Hematopoietic multipotent progenitor cell treated with erythropoietin and hydrocortisone succinate and interleukin-3 and kit ligand, for 4 days (in vitro differentiated cells): ENCODE measurements at regions not wholly inside any gene's neighbourhood (a gene's known extent, or its start where the extent isn't known, plus 50 kb on each side); places are given as distances from the start of the nearest gene placed in this dataset.
"Not testable (repeated sequence)": the region's sequence is repeated elsewhere in the genome, so short reads cannot be mapped to it uniquely, and the experiment has no call there.

Source experiments
- DNase-seq: peaks from one replicate; pipeline ENCODE4 v3.0.0-alpha.2; 2015

DNA sequence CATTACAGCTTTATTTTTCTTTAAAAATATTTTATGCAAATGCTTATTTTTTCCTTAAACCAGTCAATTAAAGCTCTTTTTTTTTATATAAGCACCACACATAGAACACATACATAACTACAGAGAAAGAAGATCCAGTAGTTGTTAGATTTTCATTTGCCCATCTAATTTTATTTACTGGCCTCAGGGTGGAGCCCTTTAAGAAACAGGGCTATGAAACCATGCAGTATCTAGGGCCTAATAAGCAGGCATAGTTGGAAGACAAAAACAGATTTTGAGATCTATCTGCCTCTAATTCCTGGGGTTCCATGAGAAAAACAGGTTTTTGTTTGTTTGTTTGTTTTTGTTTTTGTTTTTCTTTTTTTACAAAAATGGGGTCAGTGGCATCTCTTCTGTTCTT is 120.6 kb downstream of the BCHE start:
- no peak for DNase-seq

DNA sequence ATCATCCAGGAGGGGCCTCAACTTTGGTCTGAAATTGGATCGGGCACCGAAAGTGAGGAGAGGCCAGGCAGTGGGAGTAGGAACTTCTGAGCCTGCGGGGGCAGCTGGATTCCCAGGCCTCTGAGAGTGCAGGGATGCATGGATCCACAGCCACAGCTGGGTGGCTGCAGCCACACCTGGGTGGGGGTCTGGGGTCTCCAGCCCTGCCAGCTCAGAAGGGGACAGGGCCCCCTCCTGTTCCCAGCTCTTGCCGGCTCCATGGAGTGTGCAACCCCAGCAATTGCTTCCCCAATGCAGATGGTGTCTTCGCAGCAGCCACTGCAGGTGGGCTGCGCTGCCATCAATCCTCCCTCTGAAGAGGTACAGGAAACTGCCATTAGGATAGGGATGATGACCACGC is 123.7 kb downstream of the BCHE start:
- DNase-seq: no peak

DNA sequence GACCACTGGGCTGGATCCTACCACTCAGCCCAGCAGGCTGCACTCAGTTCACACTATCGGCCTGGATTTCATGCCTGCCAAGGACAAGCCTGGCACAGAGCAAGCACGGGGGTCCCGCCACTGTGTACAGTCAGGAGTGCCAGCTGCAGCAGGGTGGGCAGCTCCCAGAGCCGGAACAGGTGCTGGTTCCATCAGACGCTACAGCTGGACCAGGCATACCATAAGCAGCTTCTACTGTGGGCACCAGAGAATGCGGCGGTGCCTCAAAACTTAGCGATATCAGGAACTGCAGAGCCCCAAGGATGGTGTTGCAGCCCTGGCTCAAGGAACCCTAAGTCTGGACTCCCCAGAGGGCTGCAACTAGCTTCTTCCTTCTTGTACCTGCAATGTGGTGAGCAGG is 124.8 kb downstream of the BCHE start:
- DNase-seq: no peak

DNA sequence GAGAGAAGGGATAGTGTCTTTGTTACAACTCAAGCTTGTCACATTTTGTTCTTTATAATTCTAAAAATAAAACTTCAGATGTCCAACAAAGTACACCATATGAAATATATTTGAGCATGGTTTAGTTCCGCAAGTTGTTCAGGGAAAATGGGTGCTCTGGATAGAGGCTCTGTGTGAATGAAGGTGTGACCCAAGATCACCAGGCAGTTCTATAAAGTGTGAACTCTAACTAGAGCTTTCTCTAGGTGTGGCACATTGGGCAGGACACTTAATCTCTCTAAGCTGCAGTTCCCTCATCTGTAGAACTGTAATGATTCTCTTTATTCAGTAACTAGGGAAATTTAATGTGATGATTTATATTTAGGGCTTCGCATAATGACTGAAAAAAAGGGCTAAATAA is 139.3 kb downstream of the BCHE start:
- no peak for DNase-seq

GRCh38 chr3:165696496-165696895 is 140.7 kb downstream of the BCHE start:
- no peak for DNase-seq

DNA sequence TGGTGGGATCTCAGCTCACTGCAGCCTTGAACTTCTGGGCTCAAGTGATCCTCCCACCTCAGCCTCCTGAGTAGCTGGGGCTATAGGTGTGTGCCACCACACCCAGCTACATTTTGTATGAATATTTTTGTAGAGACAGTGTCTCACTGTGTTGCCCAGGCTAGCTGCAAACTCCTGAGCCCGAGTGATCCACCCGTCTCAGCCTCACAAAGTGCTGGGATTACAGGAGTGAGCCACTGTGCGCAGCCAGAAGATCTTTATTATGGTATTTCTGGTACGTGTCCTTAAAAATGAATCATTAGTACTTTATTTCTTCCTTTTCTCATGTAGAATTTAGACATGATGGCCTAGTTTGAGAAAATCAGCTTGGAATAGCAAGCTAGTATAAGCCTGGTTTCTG is 153.3 kb downstream of the BCHE start:
- DNase-seq: no peak

GRCh38 chr3:165682734-165683133 is 154.5 kb downstream of the BCHE start:
- no peak for DNase-seq

DNA sequence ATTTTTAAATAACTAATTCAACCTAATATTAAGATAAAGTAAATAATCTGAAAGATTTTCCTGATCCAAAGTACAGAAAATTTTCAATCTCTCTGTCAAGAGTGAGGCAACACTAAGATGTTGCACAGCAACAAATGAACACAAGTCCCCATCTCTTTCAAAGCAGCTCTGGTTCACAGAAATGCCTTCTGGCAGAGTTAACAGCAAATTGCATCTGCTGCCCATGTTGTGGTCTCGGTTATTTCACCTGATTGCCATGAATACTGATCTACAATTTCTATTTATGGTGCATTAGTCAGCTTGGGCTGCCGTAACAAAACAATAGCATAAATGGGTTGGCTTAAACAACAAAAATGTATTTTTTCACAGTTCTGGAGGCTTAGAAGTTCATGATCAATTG is 167.3 kb downstream of the BCHE start:
- no peak for DNase-seq

- DNase-seq: no peak
These were observed 167.7 kb downstream of the BCHE start for GRCh38 chr3:165669504-165669903.

DNA sequence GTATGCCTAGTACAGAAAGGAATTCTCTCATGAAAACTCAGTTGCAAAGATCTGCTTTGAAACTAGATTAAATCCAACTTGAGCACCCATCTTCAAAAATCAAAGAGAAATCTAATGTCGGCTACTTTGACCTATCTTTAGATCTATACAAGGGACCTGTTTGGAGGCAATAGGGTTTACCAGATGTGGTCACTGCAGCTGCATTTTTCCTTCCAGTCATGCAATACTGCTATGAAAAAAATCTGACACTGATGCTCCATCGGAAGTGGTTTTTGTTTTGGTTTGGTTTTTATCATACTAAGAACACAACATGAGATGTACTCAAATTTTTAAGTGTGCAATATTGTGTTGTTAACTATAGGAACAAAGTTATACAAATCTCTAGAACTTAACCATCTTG is 169.5 kb downstream of the BCHE start:
- DNase-seq: no peak

GRCh38 chr3:165658027-165658426 is 179.2 kb downstream of the BCHE start:
- no peak for DNase-seq

- peak; percentile 9 for DNase-seq
These were observed 184.0 kb downstream of the BCHE start for GRCh38 chr3:165653130-165653778.

DNA sequence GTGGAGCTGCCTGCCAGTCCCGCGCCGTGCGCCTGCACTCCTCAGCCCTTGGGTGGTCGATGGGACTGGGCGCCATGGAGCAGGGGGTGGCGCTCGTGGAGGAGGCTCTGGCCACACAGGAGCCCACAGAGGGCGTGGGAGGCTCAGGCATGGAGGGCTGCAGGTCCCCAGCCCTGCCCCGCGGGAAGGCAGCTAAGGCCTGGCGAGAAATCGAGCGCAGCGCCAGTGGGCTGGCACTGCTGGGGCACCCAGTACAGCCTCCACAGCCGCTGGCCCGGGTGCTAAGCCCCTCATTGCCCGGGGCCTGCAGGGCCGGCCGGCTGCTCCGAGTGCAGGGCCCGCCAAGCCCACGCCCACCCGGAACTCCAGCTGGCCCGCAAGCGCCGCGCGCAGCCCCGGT is 187.9 kb downstream of the BCHE start:
- not testable (repeated sequence) for DNase-seq

GRCh38 chr3:165645191-165645590 is 192.0 kb downstream of the BCHE start:
- DNase-seq: no peak

- DNase-seq: no peak
These were observed 192.9 kb downstream of the BCHE start for GRCh38 chr3:165644331-165644730.

- no peak for DNase-seq
These were observed 193.8 kb downstream of the BCHE start for GRCh38 chr3:165643425-165643824.

- peak; percentile 4 for DNase-seq
These were observed 194.3 kb downstream of the BCHE start for GRCh38 chr3:165642761-165643420.

GRCh38 chr3:165641569-165642310 is 195.5 kb downstream of the BCHE start:
- DNase-seq: no peak

GRCh38 chr3:165640970-165641369 is 196.3 kb downstream of the BCHE start:
- no peak for DNase-seq

- DNase-seq: no peak
These were observed 197.2 kb downstream of the BCHE start for GRCh38 chr3:165640031-165640430.

DNA sequence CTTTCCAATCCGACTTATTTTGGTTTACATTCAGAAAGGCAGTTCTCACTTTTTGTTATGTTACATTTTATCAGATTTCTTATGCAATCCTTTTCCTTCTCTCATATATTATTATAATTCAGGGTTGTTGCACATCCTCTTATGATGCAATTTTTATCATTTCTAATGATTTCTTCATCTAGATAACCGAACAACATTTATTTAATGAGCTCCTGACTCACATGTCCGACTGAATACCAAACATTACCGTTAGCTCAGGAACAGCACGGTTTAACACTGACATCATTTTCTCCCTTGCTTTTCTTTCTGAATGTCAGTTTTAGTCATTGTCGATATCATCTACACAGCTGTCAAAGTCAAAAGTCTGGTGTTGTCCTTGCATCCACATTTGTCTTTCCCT is 199.2 kb downstream of the BCHE start:
- DNase-seq: no peak

DNA sequence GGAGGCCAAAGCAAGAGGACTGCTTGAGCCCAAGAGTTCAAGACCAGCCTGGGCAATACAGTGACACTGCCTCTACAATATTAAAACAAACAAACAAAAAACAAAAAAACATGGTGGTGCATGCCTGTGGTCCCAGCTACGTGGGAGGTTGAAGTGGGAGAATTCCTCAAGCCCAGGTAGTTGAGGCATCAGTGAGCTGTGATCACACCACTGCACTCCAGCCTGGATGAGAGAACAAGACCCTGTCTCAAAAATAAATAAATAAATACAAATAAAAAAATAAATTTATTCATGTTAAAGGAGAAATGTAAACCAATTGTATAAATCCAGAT is 200.6 kb downstream of the BCHE start:
- DNase-seq: no peak

DNA sequence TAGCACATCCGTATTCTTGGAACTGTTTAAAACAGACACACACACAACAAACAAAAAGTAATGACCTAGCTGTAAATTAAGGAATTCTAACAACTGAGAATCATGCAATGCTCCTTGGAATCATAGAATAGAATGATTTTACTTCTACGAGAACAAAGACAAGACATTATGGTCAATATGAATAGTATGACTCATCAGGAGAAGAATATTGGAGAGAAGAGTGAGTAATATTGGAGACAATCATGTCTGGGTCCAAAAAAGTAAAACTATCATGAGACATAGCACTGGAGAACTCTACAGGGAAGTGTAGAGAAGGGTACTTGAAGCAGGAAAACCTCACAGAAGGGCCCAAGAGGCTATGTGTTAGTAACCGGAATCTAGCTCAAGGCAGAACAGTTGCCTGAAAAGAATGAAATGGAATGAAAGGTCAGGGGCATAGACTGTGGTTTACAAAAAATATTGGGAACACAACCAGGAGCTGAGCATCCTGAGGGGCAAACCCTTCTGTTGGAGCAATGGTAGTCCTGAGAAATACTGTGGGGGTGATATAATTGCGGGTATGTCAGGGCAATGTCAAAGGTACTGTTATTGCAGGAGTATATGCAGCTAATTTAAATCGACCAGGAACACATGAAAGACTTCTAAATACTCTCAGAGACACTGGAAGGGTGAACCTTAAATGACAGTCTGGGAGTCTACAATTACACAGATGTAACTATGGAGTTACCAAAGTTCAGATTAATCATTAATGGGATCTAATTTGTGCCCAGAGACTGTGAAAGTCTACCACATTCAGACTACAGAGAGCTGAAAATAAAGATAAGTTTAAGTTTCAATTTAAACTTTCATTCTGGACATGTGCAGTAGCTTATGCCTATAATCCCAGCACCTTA is 201.2 kb downstream of the BCHE start:
- DNase-seq: no peak
